ENCODE measurements at regions not wholly inside any gene's neighbourhood (a gene's known extent, or its start where the extent isn't known, plus 50 kb on each side); places are given as distances from the start of the nearest gene placed in this dataset.
"Not testable (repeated sequence)": the region's sequence is repeated elsewhere in the genome, so short reads cannot be mapped to it uniquely, and the experiment has no call there.

DNA sequence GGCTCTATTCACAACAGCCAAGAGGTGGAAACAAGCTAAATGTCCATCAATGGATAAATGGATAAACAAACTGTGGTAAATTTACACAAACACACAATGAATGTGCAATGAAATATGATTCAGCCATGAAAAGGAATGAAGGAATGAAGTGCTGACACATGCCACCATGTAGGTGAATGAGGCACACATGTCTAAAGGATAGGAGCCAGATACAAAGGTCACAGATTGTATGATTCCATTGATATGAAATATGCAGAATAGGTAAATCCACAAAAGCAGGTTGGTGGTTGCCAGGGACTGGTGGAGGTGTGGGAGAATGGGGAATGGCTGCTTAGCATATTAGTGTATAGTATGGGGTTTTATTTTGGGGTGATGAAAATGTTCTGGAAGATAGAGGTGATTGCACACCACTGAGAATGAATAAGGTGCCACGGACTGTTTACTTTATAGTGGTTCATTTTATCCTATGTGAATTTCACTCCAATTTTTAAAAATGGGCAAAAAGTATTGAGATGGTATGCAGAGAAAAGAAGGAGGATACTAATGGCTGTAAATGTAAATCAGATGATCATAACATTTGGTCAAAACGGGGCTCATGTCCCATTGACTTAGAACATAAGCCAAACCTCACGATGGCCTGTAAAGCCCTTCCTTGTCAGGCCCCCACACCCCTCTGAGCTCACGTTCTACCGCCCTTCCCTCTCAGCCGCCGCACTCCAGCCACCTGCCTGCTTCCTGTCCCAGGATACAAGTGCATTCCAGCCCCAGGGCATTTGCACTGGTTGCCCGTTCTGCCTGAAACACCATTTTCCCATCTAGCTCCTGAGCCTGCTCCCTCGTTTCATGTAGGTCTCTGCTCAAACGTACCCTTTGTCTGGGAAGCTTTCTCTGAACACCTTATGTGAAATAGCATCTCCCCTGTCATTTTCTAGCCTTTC, 165.5 kb downstream of the DDX1 start:
- peaks cover 17% of the 10 kb centered on the region for H3K4me1 Mint-ChIP-seq
- DNase-seq, result no peak
- no peak overlapping the region for H3K27ac Mint-ChIP-seq
- H3K9me3 Mint-ChIP-seq, result peaks cover 59% of the 10 kb centered on the region
- no peak overlapping the region for H3K4me3 Mint-ChIP-seq
- TF ChIP-seq, protein P1, sequence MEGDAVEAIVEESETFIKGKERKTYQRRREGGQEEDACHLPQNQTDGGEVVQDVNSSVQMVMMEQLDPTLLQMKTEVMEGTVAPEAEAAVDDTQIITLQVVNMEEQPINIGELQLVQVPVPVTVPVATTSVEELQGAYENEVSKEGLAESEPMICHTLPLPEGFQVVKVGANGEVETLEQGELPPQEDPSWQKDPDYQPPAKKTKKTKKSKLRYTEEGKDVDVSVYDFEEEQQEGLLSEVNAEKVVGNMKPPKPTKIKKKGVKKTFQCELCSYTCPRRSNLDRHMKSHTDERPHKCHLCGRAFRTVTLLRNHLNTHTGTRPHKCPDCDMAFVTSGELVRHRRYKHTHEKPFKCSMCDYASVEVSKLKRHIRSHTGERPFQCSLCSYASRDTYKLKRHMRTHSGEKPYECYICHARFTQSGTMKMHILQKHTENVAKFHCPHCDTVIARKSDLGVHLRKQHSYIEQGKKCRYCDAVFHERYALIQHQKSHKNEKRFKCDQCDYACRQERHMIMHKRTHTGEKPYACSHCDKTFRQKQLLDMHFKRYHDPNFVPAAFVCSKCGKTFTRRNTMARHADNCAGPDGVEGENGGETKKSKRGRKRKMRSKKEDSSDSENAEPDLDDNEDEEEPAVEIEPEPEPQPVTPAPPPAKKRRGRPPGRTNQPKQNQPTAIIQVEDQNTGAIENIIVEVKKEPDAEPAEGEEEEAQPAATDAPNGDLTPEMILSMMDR (IDR thresholded peaks at IDR 0.05), result no peak
- peaks cover 19% of the 10 kb centered on the region for H3K27me3 Mint-ChIP-seq (ENCODE audit: low read depth, poor library complexity)
- H3K36me3 Mint-ChIP-seq (ENCODE audit: low read depth), result peaks cover 24% of the 10 kb centered on the region

DNA sequence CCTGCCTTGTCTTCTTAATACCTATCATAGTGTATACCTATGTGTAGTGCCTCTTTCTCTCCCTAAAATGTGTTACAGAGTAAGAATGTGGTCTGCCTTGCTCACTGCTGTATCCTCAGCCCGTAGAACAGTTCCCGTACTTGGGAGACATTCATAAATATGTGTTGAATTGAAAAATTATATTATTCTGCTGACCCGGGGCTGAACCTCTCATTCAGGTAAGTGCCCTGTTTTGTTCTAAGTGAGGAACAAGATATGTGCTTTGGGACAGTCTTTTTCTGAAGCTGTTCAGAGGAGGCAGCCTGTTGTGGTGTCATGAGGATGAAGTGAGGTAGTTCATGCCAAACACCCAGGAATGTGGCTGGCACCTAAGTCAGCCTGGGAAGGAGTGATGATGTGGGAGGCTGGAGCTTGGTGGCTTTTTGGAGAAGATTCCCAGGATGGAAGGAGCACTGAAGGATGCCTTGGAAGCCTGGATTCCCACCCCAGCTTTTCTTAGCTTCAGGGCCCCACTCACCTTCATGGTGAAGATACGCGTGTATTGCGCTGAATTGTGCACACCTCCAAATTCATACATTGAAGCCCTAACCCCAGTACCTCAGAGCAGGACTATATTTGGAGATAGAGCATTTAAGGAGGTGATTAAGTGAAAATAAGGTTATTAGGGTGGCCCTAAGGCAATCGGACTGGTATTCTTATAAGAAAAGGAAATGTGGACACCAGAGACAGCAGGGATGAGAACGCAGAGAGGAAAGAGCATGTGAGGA, 166.3 kb downstream of the DDX1 start:
- Mint-ChIP-seq H3K36me3 (ENCODE audit: low read depth) (peaks cover 24% of the 10 kb centered on the region), H3K4me3 (no peak overlapping the region), H3K27me3 (ENCODE audit: low read depth, poor library complexity) (peaks cover 17% of the 10 kb centered on the region), H3K9me3 (peaks cover 62% of the 10 kb centered on the region), H3K4me1 (peaks cover 21% of the 10 kb centered on the region), H3K27ac (no peak overlapping the region)
- DNase-seq, result no peak
- TF ChIP-seq, protein P1 (IDR thresholded peaks at IDR 0.05), result no peak

DNA sequence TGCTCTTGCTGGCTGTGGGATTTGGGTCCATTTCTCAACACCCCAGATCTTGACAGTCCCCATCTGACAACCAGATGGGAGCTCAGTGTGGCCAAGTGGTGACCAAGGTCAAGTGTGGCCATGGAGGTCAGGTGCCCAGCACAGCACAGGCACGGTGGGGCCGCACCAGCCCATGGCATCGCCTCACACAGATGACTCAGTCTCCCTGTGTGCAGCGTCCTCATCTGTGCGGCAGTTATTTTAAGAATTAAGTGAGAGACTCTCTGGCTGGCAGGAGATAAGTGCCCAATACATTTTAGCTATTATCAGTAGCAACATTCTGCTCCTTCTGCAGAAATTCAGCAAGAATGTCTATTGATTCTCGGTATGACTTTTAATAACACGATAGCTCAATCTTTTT, 167.2 kb downstream of the DDX1 start:
- H3K27me3 Mint-ChIP-seq (ENCODE audit: low read depth, poor library complexity), result peaks cover 17% of the 10 kb centered on the region
- peaks cover 66% of the 10 kb centered on the region for H3K9me3 Mint-ChIP-seq
- TF ChIP-seq, protein P1 (IDR thresholded peaks at IDR 0.05), result no peak
- H3K4me1 Mint-ChIP-seq, result peaks cover 29% of the 10 kb centered on the region
- no peak overlapping the region for H3K4me3 Mint-ChIP-seq
- H3K27ac Mint-ChIP-seq, result no peak overlapping the region
- DNase-seq, result no peak
- peaks cover 24% of the 10 kb centered on the region for H3K36me3 Mint-ChIP-seq (ENCODE audit: low read depth)

DNA sequence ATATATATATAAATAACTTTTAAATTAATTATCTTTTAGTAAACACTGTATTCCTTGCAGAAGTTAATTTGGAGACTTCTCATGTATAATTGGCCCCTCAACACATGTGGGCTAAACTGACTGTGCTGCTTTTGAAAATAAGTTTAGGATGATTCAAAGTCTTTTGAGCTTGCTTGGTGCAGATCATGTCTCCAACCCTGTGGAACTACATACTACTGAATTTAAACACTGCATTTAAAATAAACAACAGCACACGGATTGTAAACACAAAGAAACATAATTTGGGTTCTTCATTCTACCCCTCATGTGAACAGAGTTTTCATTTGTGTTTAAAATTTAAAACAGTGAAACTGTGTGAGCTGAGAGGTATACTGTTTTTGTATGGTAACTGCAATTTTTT, 167.7 kb downstream of the DDX1 start:
- peaks cover 18% of the 10 kb centered on the region for H3K27me3 Mint-ChIP-seq (ENCODE audit: low read depth, poor library complexity)
- H3K27ac Mint-ChIP-seq, result no peak overlapping the region
- peaks cover 35% of the 10 kb centered on the region for H3K4me1 Mint-ChIP-seq
- H3K9me3 Mint-ChIP-seq, result peaks cover 66% of the 10 kb centered on the region
- DNase-seq, result no peak
- TF ChIP-seq, protein P1 (IDR thresholded peaks at IDR 0.05), result no peak
- peaks cover 24% of the 10 kb centered on the region for H3K36me3 Mint-ChIP-seq (ENCODE audit: low read depth)
- H3K4me3 Mint-ChIP-seq, result no peak overlapping the region

DNA sequence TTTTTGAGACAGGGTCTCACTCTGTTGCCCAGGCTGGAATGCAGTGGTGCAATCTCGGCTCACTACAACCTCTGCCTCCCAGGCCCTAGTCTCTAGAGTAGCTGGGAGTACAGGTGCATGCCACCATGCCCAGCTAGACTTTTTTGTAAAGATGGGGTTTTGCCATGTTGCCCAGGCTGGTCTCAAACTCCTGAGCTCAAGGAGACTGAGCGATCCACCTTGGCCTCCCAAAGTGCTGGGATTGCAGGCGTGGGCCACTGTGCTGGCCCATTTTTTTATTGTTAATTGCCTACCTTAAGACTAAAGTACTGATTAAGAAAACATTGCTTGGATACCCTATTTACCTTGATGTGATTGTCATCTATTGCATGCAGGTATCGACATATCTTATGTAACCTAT, 168.1 kb downstream of the DDX1 start:
- H3K9me3 Mint-ChIP-seq, result peaks cover 66% of the 10 kb centered on the region
- peaks cover 39% of the 10 kb centered on the region for H3K4me1 Mint-ChIP-seq
- not testable (repeated sequence) for H3K4me3 Mint-ChIP-seq, DNase-seq, H3K27ac Mint-ChIP-seq
- H3K27me3 Mint-ChIP-seq (ENCODE audit: low read depth, poor library complexity), result peaks cover 18% of the 10 kb centered on the region
- peaks cover 24% of the 10 kb centered on the region for H3K36me3 Mint-ChIP-seq (ENCODE audit: low read depth)

DNA sequence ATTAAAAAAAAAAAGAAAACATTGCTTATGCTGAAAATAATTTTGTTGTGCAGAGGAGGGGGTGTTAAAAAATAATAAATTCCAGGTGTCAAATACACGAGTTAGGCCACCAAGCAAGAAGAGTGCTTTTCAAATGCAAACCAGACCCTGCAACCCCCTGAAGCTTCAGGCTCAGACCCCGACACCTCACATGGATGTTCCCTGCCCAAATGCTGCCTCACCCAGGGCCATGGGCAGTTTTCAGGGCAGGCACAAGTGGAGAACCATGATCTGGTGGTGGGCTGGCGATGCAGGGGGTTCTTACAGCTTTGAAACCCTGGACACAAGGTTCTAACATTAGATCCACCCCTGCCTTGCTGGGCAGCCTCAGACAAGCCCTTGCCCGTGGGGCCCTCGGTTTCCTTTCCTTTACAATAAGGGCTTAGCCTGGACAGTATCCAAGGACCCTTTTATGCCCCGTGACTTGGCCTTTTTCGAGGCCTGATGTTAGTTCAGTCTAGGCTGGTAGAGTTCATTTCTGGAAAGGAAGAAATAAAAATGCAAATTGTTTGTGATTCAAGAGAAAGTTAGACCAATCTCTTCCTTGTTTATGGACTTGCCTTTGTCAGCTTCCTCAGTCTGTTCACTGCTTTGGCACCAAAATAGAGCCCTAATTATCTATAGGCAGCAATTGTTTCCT, 168.7 kb downstream of the DDX1 start:
- H3K4me1 Mint-ChIP-seq, result peaks cover 45% of the 10 kb centered on the region
- peaks cover 62% of the 10 kb centered on the region for H3K9me3 Mint-ChIP-seq
- H3K27ac Mint-ChIP-seq, result no peak overlapping the region
- no peak for DNase-seq
- H3K27me3 Mint-ChIP-seq (ENCODE audit: low read depth, poor library complexity), result peaks cover 18% of the 10 kb centered on the region
- peaks cover 18% of the 10 kb centered on the region for H3K36me3 Mint-ChIP-seq (ENCODE audit: low read depth)
- H3K4me3 Mint-ChIP-seq, result no peak overlapping the region
- TF ChIP-seq, protein P1 (IDR thresholded peaks at IDR 0.05), result no peak
